ENCODE measurements at regions not wholly inside any gene's neighbourhood (a gene's known extent, or its start where the extent isn't known, plus 50 kb on each side); places are given as distances from the start of the nearest gene placed in this dataset.

DNA sequence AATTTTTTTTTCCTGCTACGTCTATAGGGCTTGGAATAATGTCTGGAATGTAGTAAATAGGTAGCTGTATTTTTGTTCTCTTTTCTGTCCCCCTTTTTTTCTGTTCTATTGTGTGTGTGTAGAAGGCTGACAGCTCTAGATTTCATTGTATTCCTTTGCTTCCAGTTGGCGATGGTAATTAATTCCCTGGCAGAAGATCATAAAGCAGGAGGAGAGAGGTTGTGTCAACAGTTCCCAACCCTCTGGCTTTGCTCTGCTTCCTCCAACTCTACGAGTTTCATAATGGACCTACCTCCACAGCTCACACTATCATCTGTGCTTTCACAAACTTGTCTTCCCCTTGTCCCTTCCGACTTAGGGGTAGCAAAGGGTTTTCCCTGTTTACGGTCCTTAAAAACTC, 117.9 kb upstream of the CDH18 start:
- POLR2A ChIA-PET, result no interaction called here

GRCh38 chr5:20102293-20102692, 114.3 kb upstream of the CDH18 start:
- no peaks in the 10 kb centered on the region for H3K27me3 ChIP-seq (replicated peaks; ENCODE audit: control insufficient read depth, insufficient read depth, low read length)
- no peaks in the 10 kb centered on the region for H3K36me3 Mint-ChIP-seq (ENCODE audit: insufficient read depth, unreplicated experiment)
- H3K4me3 Mint-ChIP-seq (ENCODE audit: unreplicated experiment), result no peak overlapping the region
- intact Hi-C loops (cut with micrococcal nuclease; ENCODE audit: unreplicated experiment), result no loop called here
- no peak overlapping the region for H3K27ac Mint-ChIP-seq (ENCODE audit: unreplicated experiment)
- no peaks in the 10 kb centered on the region for H3K4me1 Mint-ChIP-seq (ENCODE audit: low read depth, unreplicated experiment)
- H3K4me3 ChIP-seq (ENCODE audit: low read depth, low read length), result no peak overlapping the region
- H3K9me3 Mint-ChIP-seq (ENCODE audit: unreplicated experiment), result no peaks in the 10 kb centered on the region
- no peaks in the 10 kb centered on the region for H3K27me3 Mint-ChIP-seq (ENCODE audit: insufficient read depth, unreplicated experiment)
- no peaks in the 10 kb centered on the region for H3K4me1 ChIP-seq
- ChIA-PET CTCF (no interaction called here), POLR2A (no interaction called here)
- no peaks in the 10 kb centered on the region for H3K9me3 ChIP-seq
- TF ChIP-seq, protein P1, sequence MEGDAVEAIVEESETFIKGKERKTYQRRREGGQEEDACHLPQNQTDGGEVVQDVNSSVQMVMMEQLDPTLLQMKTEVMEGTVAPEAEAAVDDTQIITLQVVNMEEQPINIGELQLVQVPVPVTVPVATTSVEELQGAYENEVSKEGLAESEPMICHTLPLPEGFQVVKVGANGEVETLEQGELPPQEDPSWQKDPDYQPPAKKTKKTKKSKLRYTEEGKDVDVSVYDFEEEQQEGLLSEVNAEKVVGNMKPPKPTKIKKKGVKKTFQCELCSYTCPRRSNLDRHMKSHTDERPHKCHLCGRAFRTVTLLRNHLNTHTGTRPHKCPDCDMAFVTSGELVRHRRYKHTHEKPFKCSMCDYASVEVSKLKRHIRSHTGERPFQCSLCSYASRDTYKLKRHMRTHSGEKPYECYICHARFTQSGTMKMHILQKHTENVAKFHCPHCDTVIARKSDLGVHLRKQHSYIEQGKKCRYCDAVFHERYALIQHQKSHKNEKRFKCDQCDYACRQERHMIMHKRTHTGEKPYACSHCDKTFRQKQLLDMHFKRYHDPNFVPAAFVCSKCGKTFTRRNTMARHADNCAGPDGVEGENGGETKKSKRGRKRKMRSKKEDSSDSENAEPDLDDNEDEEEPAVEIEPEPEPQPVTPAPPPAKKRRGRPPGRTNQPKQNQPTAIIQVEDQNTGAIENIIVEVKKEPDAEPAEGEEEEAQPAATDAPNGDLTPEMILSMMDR (IDR thresholded peaks at IDR 0.05; ENCODE audit: insufficient read depth in 1 of 2, low read depth in 1 of 2, low read length in 1 of 2, severe bottlenecking in 1 of 2, unreplicated experiment in 1 of 2), result no peak
- no TSS peak for BruUV-seq (replicated peaks)
- DNase-seq, result no peak
- H3K36me3 ChIP-seq (ENCODE audit: control insufficient read depth, insufficient read depth, low read length), result no peaks in the 10 kb centered on the region

More for the DNA sequence above, 117.9 kb upstream of the CDH18 start:
- DNase-seq, result no peak
- H3K27ac Mint-ChIP-seq (ENCODE audit: unreplicated experiment), result no peak overlapping the region
- H3K9me3 Mint-ChIP-seq (ENCODE audit: unreplicated experiment), result no peaks in the 10 kb centered on the region
- no peak overlapping the region for H3K4me3 Mint-ChIP-seq (ENCODE audit: unreplicated experiment)
- Histone ChIP-seq H3K36me3 (ENCODE audit: control insufficient read depth, insufficient read depth, low read length) (no peaks in the 10 kb centered on the region), H3K9me3 (no peaks in the 10 kb centered on the region), H3K4me3 (ENCODE audit: low read depth, low read length) (no peak overlapping the region), H3K4me1 (no peaks in the 10 kb centered on the region), H3K27me3 (replicated peaks; ENCODE audit: control insufficient read depth, insufficient read depth, low read length) (no peaks in the 10 kb centered on the region)
- CTCF ChIA-PET, result no interaction called here
- intact Hi-C loops (cut with micrococcal nuclease; ENCODE audit: unreplicated experiment), result no loop called here
- no peaks in the 10 kb centered on the region for H3K27me3 Mint-ChIP-seq (ENCODE audit: insufficient read depth, unreplicated experiment)
- no TSS peak for BruUV-seq (replicated peaks)
- no peaks in the 10 kb centered on the region for H3K4me1 Mint-ChIP-seq (ENCODE audit: low read depth, unreplicated experiment)
- H3K36me3 Mint-ChIP-seq (ENCODE audit: insufficient read depth, unreplicated experiment), result no peaks in the 10 kb centered on the region
- TF ChIP-seq, protein P1 (IDR thresholded peaks at IDR 0.05; ENCODE audit: insufficient read depth in 1 of 2, low read depth in 1 of 2, low read length in 1 of 2, severe bottlenecking in 1 of 2, unreplicated experiment in 1 of 2), result no peak

- TF ChIP-seq, protein P1 (IDR thresholded peaks at IDR 0.05; ENCODE audit: insufficient read depth in 1 of 2, low read depth in 1 of 2, low read length in 1 of 2, severe bottlenecking in 1 of 2, unreplicated experiment in 1 of 2), result no peak
- Mint-ChIP-seq H3K4me1 (ENCODE audit: low read depth, unreplicated experiment) (no peaks in the 10 kb centered on the region), H3K36me3 (ENCODE audit: insufficient read depth, unreplicated experiment) (no peaks in the 10 kb centered on the region), H3K27ac (ENCODE audit: unreplicated experiment) (no peak overlapping the region), H3K4me3 (ENCODE audit: unreplicated experiment) (no peak overlapping the region), H3K27me3 (ENCODE audit: insufficient read depth, unreplicated experiment) (peaks cover 3% of the 10 kb centered on the region), H3K9me3 (ENCODE audit: unreplicated experiment) (peaks cover 12% of the 10 kb centered on the region)
- POLR2A ChIA-PET, result no interaction called here
- H3K4me1 ChIP-seq, result no peaks in the 10 kb centered on the region
- no peaks in the 10 kb centered on the region for H3K27me3 ChIP-seq (replicated peaks; ENCODE audit: control insufficient read depth, insufficient read depth, low read length)
- BruUV-seq (replicated peaks), result no TSS peak
- no peak overlapping the region for H3K4me3 ChIP-seq (ENCODE audit: low read depth, low read length)
- no peaks in the 10 kb centered on the region for H3K36me3 ChIP-seq (ENCODE audit: control insufficient read depth, insufficient read depth, low read length)
- no peak for DNase-seq
- CTCF ChIA-PET, result no interaction called here
- intact Hi-C loops (cut with micrococcal nuclease; ENCODE audit: unreplicated experiment), result no loop called here
- no peaks in the 10 kb centered on the region for H3K9me3 ChIP-seq
Observed at GRCh38 chr5:20098694-20099093, 110.7 kb upstream of the CDH18 start.

Measured in Caco-2 (cell line).